ENCODE measurements at regions not wholly inside any gene's neighbourhood (a gene's known extent, or its start where the extent isn't known, plus 50 kb on each side); places are given as distances from the start of the nearest gene placed in this dataset.
"Not testable (repeated sequence)": the region's sequence is repeated elsewhere in the genome, so short reads cannot be mapped to it uniquely, and the experiment has no call there.

GRCh38 chr18:70698574-70698973 lies 409.7 kb downstream of the SOCS6 start:
- no peak for DNase-seq

GRCh38 chr18:70693246-70693645 lies 404.4 kb downstream of the SOCS6 start:
- DNase-seq, result no peak

GRCh38 chr18:70689765-70690164 lies 400.9 kb downstream of the SOCS6 start:
- DNase-seq, result not testable (repeated sequence)

DNA sequence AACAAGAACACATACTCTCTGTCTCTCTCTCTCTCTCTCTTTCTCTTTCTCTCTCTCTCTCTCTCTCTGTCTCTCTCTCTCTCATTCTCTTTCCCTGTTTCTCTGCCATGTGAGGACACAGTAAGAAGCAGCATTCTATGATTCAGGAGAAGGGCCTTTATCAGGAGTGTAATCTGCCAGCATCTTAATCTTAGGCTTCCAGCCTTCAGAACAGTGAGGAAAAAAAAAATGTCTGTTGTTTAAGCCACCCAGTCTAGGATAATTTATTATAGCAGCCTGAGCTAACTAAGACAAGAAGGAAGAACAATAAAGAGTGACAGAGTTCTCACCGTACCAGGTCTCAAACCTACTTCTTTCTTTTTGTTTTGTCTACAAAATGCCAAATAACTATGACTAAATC lies 399.4 kb downstream of the SOCS6 start:
- DNase-seq, result no peak

DNA sequence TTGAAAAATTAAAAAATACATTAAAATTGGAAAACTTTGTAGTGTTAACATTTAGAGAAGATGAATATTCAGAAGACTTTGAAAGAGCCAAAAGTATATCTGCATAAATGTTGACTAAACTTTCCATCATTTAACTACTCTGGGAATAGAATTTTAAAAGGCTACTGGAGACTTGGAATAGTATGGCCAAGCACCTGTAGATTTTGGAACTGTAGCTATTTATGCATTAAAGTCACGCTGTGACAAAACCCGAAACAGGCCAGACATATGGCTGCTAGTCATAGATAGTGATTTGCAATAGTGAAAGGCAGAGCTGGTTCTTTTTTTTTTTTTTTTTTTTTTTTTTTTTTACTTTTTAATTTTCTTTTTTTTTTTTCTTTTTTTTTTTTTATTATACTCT lies 396.0 kb downstream of the SOCS6 start:
- no peak for DNase-seq

- no peak for DNase-seq
These were observed 394.4 kb downstream of the SOCS6 start for GRCh38 chr18:70683263-70683662.

- no peak for DNase-seq
These were observed 386.1 kb downstream of the SOCS6 start for GRCh38 chr18:70674896-70675295.

DNA sequence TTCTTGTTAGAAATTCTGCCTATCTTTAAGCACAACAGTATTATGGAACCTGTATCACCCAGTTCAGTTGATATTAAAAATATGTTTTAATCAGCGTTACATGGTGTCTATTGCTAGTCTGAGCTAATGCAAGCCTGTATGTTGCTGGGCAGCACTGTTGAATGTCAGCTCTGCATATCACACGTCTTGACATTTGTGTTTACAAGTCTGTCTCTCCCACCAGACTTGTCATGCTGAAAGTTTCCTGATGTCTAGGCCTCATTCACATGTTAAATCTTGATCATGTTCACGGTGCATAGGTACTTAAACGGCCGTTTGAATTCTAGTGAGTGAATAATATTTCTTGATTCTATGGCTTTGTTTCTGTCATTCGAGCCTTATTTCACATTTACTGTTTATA lies 385.0 kb downstream of the SOCS6 start:
- no peak for DNase-seq

- no peak for DNase-seq
These were observed 383.7 kb downstream of the SOCS6 start for GRCh38 chr18:70672581-70672980.

- peak in 6 of 58 donors; percentile 2 to 13 (median 8) for DNase-seq
These were observed 383.2 kb downstream of the SOCS6 start for GRCh38 chr18:70671889-70672565.

- DNase-seq, result no peak
These were observed 378.1 kb downstream of the SOCS6 start for GRCh38 chr18:70666936-70667335.

DNA sequence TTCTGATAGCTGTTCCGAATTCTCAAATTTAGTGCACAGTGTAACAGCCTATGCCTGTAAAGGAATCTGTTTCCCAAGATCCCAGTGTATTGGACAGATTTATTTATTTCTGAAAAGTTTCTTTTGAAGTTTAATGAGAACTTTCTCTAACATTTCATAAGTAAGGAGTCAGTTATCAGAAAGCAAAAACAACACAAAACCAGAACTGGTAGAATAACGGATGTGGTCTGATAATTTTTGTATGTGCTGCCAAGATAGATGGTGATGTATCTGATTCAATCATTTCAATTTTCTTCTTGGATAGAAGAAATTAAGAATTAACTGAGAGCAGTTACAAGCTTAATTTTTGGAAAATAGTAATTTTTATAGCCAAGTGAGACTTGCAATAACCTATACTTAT lies 374.3 kb downstream of the SOCS6 start:
- DNase-seq, result no peak

- DNase-seq, result no peak
These were observed 373.7 kb downstream of the SOCS6 start for GRCh38 chr18:70662588-70662987.

DNA sequence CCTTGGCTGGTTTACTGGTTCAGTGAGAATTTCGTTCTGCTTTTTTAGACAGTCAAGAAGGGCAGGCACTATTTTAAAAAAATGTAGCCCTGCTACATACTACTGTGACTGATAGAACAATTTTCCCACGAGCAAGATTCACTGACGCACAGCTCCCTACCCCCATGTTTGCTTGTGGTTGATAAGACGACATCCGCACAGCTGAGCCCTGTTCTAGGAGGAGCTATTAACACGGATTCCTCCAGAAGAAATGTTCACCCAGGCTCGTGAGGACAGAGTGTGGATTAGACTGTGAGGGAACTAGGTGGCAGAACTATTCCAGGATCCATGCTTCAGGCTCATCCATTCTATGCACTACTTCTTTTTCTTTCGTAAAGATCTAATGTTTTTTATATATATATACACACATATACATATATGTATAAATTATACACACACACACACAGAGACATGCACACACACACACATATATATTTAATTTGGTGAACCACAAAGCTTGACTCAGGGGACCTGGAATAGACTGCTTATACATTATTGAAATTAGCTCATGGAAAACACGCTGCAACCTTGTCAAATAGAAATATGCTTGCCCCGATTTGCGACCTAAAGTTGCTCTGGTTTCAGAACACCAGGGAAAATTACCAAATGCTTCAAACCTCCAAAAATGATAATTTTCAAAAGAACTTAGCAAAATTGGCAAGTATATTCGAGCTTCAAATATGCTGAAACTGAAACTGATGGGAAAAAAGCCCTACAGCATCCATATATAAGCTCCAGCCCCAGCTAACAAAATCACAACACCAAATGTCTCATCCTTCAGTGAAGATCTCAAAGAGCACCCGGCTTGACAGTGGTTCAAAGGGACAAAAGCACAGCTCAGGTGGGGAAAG lies 370.4 kb downstream of the SOCS6 start:
- peak in 1 of 58 donors; percentile 18 for DNase-seq

DNA sequence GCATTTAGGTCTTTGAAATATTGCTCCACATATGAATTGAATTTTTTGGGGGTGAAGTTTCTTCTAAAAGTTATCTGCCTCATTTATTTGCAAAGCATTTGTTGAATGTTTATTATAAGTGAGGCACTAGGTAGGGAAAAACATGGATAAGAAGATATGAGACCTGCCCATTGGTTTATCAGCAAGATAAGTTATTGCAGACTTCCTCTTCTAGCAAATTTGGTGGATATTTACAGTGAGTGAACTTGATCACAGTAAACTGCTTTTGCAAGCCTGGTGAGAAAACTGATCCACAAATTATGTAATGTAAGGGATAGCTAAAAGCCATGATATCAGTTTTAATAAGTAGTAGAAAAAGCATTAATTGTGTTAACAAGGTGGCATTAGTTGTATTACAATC lies 364.8 kb downstream of the SOCS6 start:
- DNase-seq, result no peak

- DNase-seq, result no peak
These were observed 362.0 kb downstream of the SOCS6 start for GRCh38 chr18:70650878-70651277.

GRCh38 chr18:70649683-70650082 lies 360.8 kb downstream of the SOCS6 start:
- no peak for DNase-seq

DNA sequence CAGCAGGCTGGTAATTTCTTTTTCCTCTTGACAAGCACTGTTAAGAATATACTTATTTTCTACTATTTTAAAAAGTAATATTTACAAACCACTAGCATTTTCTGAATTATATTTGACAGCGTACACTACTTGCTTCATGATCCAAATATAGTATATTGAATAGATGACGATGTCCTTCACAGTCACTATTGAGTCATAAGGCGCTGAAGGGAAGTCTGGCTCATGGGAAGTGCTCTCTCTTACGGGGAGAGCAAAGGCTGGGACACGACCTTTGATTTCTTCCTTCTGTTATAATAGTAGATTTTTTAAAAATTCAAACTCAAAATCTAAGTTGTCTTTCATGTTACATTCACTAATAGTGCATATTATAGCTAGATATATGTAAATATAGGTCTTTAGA lies 357.1 kb downstream of the SOCS6 start:
- no peak for DNase-seq

DNA sequence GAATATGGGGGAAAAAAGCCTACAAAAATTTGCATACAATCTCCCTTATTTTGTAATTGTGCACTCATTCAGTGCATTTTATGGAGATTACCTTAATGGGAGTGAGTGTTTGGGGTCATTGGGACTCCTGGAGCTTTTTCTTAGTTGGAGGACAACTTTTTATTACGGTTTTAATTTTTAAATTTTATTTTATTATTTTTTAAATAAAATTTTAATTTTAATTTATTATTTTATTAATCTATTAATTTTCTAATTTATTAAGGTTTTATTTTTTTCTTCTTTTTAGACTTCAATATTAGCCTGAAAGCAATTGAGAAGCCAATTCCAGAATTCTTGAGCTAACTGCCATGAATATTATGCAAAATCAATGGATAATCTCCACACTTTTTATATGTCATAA lies 355.0 kb downstream of the SOCS6 start:
- DNase-seq, result no peak

DNA sequence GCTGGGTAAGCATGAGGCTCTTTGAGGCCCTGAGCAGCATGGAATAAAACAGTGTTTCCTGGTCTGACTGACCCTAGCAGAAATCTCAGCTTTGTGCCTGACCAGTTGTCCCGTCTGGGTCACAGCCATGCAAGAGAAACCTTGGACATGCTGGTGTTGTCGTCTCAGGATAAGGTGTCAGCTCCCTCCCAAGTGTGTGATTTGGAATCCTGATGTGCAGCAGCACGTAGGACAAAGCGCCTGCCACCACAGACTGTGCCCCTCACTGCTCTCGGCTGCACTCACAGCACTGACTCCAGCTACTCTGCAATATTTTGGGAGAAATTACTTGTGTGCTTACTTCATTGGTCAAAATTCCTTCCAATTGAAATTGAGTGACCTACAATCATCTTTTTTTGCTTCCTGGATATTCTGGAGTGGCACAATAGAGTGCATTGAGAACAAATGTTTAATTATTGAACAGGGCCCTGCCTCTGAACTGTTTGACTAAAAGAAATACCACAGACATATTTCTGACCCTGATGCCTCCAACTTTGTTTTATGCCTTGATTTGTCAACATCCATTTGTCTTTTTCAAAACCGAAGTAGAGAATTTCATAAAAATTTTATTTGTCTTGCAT lies 352.4 kb downstream of the SOCS6 start:
- DNase-seq, result no peak

GRCh38 chr18:70640336-70640887 lies 351.6 kb downstream of the SOCS6 start:
- DNase-seq, result no peak

GRCh38 chr18:70636991-70637390 lies 348.1 kb downstream of the SOCS6 start:
- DNase-seq, result no peak

All from anterior cingulate cortex (tissue), 58 donors.